NCI-H748 (cell line): ENCODE measurements at regions not wholly inside any gene's neighbourhood (a gene's known extent, or its start where the extent isn't known, plus 50 kb on each side); places are given as distances from the start of the nearest gene placed in this dataset.
"Not testable (repeated sequence)": the region's sequence is repeated elsewhere in the genome, so short reads cannot be mapped to it uniquely, and the experiment has no call there.

Experiments used
- DNase-seq: peaks from one replicate; lab custom pipeline; 2025; ENCODE audit not compliant: unreplicated experiment; lab: John Stamatoyannopoulos, UW

DNA sequence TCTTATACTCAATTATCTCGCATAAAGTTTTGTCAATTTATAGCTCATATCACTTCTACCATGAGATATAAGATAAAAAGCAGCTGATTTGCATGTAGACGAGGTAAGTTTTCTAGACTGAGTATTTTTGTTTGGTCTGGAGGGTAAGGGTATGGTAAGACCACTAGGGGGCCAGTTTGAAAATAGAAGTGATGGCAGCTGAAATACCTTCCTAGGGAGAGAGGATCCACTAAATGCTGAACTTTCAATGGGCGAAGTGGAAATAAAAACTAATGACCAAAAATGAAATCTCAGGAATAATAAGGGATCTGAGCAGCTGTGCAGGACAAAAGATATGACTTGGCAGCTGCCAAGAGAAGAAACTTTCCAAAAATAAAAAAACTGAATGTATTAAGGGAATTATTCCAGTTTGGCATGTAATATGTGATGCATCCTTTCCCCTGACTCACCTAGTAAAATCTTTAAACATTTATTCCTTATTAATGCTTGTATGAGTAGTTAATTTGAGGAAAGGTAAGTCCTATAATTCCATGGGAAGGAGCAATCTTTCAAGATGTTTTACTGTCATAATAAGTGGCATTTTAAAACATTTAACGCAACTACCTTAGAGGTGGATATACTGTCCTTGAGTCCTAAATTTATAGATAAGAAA is 754.5 kb downstream of the C12orf50 start:
- peak; percentile 33 for DNase-seq

DNA sequence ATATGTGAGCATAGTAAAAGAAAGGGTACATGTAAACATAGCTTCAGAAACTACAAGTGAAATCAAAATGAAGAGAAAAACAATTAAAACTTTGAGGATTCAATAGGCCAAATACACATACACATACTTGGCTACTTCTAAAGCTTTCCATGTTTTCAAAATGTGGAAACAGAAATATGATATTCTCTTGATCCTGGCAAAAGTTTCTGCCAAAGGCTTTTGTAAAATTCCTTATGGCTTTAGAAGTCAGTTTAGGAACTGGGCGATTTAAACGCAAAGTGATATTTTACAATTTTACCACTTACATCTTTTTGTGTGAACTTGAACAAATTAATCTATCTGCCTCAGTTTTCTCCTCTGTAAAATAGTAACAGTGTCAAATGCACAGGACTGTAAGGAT is 756.4 kb downstream of the C12orf50 start:
- DNase-seq = no peak

DNA sequence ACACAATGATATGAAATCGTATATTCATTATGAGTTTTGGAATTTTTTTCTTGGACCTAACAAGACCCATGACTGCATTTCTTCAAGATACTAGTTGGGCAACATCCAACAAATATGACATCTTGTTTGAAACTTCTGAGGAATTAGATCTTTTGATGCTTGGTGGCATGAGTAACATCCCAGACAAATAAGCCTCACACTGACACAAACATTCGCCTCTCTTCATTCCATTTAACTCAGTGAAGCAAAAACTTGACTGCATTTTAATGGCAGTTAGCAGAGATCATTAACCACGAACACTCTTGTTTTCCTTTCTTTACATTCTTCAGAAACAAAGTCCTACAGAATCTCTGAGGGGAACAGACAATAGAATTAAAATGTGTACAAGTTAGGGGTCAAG is 758.3 kb downstream of the C12orf50 start:
- DNase-seq = no peak

DNA sequence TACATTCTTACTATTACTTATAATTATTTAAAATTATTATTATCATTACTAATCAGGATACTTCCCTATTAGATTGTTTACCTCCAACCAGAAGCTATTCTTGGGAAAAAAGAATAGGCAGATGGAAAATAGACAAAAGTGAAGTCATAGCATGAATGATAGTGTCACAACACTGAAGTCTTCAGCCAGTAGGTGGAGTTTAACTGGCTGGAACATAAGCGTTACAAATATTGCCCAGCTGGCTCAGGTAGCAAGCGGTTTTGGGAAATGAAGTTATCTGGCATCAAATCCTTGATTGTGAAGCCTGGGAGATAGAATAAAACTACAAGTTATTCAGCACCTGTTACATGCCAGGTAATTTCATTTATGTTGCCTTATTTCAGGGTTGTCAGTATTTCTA is 762.9 kb downstream of the C12orf50 start:
- no peak for DNase-seq

DNA sequence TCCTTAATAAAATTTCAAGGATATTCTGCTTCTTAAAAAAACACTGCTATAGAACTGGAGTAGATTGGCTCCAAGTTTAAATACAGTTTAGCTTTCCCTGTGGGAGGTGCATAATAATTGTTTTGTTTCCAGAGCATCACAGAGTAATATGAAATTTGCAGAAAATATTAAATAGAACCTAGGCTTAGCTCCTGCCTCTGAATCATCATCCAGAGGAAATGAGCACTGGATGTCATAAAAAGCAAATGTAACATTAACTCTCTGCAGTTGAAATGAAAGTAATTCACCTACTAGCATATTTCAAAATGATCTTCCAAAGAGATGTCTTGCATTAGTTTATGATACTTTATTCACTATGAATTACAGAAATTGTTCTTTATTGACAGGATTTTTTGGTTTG is 769.8 kb downstream of the C12orf50 start:
- no peak for DNase-seq

DNA sequence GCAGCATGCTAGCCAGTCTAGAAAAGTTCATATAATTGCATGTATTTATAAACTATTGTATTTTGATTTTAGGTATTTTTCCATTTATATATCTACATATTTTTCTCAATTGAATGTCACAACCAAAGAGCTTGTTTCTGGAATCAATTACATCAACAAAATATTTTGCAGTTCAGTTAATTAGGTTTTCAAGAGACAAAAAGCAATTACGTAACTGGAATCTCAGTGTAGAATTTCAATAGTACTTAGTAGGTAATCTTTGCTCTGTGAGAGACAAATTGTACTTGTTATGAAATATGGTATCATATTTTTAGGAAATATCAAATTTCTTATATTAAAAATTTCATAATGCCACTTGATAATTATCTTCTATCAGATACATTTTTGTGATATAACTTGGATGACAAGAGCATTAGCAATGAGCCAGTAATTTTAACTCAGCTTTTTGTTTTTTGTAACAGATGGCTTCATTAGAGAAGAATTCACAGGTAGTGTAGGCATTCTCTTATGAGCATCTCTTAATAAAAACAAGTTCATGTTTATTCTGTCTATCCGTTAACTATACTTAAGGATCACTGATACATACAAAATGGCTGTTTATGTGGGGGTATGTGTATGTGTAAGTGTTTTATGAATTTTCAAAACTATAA is 774.7 kb downstream of the C12orf50 start:
- no peak for DNase-seq

DNA sequence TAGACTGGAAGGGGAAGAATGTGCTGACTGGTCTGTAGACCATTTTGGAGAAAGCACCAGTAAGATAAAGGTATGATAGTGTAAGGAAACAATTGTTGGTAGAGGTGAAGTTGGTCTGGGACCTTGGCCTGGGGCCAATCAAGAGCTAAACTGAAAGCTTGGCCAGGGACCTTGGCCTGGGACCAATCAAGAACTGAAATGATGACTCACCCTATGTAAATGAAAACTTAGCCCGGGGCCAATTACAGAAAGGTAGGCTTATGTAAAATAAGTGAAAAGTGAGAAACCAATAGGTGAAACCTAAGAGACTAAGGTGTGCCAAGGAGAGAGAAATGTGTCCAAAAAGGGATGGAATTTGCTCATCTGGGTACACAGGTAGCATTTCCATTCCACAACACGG is 776.0 kb downstream of the C12orf50 start:
- no peak for DNase-seq

DNA sequence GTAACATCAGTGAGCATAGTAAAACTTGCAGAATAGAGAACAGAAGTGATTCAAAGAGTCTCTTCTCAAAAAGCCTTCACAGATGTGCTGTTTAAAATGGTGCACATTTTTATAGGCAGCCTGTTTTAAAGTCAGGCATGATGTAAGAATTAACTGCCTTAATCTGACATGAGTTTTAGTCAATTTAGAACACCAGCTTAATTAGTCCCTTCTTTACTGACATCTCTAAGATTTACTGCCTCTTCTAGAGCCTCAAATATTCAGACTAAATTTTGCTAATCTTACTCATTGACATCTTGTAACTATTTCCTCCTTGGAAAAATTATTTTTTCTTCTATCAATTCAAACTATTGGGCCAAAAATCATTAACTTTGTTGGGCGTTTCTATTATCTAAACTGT is 782.5 kb downstream of the C12orf50 start:
- no peak for DNase-seq

DNA sequence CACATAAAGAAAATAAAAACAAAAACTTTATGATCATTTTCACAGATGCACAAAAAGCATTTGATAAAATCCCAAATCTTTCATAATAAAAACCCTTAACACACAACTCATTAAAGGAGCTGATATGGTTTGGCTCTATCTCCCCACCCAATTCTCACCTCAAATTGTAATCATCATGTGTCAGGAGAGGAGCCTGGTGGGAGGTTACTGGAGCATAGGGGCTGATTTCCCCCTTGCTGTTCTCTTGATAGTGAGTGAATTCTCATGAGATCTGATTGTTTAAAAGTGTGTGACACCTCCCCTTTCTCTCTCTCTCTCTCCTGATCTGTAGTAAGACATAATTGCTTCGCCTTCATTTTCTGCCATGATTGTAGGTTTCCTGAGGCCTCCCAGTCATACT is 790.7 kb downstream of the C12orf50 start:
- DNase-seq = no peak

DNA sequence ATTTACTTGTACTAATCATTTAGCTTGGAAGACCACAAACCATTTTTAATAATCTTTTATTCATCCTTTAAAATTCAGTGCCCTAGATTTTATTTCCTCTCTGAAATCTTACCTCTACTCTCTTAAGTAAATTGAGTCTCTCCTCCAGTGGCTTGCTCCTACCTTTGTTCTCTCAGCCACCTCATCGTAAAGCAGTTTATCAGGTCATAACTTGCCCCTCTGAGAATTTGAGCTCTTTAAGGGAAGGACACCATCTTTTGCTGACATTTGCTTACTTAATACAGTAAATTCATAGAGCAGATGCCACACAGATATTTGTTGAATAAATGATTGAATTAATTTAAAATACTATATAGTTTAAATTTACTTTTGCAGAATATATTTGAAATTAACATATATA is 794.3 kb downstream of the C12orf50 start:
- DNase-seq = no peak

DNA sequence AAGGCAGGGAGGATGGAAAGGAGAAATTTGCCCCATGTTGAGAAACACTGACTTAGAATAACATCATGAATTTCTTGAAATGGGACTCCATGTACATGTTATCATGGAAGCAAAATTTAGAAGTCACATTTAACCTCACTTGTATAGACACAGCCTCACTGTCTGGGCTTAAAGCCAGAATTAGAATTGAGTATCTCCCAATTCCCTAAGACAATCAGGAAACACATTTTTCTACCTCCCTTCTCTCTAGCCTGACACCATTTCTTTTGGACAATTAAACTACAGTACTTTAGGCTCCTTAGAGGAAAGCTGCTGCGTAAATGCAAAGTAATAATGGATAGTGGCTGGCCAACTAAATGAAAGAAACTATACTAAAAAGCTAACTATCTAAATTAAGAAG is 795.5 kb downstream of the C12orf50 start:
- no peak for DNase-seq

DNA sequence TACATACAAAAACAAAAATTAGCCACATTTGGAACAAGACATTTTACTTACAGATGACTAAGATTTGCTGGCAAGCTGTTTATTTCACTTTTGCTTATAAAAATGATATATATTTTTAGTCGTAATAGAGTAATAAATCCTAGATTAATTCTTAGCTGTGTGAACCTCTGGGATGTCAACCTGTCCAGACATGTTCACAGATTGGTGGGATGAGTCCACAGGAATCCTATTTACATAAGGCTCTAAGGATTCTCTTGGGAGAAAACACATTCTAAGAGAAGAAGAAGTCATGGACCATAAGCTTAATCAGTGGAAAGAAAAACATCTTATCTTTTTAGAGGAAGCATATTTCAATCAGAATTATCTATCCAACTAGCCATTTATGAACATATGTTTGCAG is 797.4 kb downstream of the C12orf50 start:
- DNase-seq = no peak

DNA sequence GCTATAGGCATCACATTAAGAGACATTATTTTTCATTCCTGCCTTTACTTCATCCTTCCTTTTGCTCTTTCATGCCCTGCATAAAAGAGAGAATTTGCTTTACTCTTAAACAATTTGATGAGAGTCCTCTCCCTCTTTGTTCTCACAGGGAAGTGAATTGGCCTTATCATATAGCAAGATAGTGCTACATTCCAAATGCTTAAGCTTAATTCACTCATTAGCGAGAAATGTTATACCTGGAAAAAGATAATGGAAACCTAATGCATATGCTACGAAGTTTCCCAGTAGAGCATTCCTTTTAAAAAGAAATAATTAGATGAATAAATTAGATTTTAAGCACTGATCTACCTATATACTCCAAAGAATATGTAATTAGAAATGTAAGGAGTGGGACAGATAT is 798.8 kb downstream of the C12orf50 start:
- no peak for DNase-seq

DNA sequence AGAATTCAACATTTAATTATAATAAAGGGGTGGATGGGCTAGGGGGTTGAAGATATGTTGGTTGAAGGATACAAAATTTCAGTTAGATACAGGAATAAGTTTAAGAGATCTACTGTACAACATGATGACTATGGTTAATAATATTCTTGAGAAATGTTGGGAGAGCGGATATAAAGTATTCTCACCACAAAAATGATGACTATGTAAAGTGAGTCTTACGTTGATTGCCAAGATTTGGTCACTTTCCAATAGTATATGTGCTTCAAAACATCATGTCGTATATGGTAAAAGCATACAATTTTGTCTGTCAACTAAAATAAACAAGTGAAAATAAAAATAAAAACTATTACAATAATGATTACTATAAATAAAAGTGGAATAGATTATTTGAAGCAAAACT is 802.0 kb downstream of the C12orf50 start:
- no peak for DNase-seq

DNA sequence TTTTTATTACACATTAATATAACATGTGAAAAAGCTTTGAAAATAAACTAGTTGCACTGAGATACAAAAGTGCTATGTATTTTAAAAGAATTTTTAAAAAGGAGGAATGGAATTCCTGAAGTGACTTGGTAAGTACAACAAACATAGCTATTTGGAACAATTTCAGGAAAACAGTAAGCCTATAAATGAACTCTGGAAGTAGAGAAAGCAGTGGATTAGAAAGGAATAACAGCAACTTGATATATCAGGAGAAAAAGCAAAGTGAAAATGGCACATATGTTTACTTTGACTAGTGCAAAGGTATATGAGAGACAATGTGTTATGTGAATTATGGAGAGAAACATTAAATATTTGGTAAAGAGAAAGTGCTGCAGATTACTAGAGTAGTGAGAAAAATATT is 811.7 kb downstream of the C12orf50 start:
- DNase-seq = no peak

DNA sequence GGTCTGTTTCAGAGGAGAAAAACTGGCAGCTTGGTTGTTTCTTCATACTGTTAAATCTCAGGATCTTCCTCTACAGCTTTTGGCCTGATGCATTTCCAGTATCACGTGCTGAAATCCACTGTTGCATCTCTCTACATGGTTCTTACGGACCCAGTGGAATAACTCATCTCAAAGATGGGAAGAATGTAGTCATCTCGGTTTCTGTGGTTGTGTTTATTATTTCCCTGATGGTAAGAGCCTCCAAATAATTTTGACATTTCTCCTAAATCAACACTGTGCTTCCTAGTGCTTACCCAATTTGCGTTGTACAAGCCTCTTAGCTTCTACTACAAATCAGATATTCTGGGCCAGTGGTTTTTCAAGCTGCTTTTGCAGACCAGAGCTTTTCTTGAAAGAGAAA is 812.8 kb downstream of the C12orf50 start:
- no peak for DNase-seq

DNA sequence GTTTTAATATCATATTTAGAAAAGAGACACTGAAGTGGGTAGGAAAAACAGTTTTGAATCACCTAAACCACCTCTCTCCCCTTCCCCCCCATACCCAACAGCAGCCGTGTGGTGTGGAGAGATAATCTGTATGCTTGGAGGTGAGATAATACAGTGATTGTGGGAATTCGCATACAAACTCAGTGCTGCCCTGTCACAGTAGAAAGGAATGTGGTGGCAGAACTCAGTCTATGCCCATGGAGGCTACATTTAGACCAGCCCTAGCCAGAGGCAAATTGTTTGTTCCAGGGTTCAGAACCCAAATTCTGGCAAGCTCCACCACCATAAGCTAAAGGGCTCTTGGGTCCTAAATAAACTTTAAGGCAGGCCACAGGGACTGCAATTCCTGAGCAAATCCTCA is 827.0 kb downstream of the C12orf50 start:
- no peak for DNase-seq

DNA sequence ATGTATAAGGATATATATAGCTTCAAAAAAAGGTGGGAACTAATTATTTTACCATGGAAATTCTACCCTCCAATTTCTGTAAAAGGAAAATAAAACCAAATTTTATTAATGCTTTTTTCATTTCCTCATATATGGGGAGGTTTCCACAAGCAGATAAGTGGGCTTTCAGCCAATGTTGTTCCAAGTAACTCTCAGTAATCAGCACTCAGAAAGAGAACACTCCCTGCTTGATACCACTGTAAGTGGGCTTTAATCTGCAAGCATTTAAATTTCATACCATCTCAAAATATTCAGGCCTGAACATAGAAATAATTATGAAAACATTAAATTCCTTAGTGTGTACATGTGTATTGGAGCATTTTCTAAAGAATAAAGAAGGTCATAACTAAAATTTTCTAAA is 827.6 kb downstream of the C12orf50 start:
- DNase-seq = no peak

DNA sequence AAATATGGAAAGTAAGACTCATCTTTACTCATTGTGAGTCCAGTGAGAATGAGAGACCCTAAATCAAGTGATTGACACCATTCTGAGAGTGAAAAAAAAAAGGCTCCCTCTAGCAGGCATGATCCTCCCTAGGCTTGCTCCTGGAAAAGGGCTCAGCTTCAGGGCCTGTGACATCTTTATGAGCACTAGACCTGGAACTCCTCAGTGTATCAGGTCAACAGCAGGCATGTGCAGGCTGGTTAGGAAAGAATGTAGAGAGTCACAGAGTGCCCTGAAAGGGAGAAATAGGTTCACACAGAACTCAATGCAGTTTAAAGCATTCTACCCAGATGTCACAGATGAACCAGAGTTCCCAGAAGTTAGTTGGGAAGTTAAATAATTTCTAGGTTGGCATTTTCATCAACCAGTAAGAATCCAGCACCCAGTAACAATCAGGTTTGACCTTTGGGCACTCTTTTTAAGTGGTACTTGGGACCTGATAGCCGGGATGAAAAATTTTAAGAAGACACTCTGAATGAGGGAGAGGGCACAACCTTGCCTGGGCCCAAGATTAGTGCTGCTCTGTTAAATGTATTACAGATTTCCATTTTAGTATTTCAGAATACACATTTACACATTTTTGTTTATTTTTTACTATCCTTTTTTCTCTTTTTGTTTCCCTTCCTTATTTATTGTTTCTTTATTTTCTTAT is 828.8 kb downstream of the C12orf50 start:
- DNase-seq = no peak

DNA sequence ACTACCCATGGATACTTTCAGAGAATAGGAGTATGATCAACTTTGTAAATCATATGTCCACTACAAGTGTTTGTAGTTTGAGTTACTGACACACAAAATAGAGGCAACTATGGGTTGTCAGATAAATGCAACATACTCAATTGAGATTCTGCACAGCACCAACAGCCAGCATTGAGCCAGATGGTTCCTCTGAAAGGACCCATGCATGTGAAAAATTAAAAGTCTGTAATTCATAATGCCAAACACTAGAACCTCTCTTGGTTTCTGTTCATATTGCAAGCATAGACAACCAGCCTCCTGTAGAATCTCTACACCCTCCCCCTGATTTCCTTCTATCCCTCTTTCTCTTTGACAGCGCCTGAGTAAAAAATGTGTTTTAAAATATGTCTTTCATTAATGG is 831.0 kb downstream of the C12orf50 start:
- DNase-seq = no peak

DNA sequence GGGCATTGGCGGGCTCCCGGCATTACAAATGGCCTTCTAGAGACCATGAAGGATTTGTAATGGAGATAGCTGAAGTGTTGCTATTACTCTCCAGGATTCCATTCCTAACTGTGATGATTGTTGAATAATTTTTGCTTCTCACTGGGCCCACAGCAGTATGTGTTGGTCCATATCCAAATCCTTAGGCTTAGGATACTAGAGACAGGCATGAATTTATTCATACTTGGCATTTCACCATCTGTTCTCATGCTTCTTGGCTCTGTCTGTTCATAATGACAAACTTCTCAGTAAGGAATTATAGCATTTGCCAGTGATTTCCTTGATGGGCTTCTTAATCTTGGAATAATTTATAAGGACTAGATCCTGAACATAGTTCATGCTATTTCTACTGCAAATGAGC is 832.9 kb downstream of the C12orf50 start:
- DNase-seq = no peak

DNA sequence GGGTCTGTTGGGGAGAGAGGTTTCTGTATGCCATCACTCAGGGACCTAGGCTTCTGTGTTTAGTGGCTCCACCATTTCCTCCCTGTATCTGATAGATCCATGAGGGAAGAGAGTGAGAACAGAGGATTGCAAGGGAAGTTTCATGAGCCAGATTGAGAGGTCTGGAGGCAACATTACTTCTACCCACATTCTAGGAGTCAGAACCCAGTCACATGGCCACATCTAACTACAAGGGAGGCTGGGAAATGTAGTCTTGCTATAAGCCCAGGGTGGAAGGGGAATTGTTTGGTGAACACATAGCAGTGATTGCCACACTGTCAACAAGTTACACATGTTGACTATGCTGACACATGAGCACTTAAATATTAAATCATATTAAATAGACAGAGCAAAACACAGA is 834.8 kb downstream of the C12orf50 start:
- DNase-seq = not testable (repeated sequence)

DNA sequence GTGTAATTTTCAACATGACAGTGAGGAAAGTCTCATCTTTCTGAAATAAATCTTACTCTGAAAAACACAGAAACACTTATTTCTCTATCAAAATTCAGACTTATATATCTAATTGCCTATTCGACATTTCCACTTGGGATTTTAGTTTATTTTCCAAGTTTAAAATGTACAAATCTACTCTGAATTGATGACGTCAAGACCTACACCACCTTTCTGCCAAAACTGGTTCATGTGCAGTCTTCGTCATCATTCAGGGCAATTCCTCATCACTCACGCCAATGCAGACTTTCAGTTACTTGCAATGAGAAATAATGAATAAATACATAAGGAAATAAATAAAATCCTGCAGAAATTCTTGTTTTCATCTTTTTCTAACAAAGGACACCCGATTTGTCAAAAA is 843.8 kb downstream of the C12orf50 start:
- no peak for DNase-seq
